Glomerular endothelial cell (primary cell): ENCODE measurements at regions not wholly inside any gene's neighbourhood (a gene's known extent, or its start where the extent isn't known, plus 50 kb on each side); places are given as distances from the start of the nearest gene placed in this dataset.

Experiments used
- DNase-seq: peaks from one replicate; pipeline ENCODE4 v3.0.0-alpha.2; 2011; ENCODE audit warnings: low read depth, low spot score; ENCODE audit errors: extremely low read depth

DNA sequence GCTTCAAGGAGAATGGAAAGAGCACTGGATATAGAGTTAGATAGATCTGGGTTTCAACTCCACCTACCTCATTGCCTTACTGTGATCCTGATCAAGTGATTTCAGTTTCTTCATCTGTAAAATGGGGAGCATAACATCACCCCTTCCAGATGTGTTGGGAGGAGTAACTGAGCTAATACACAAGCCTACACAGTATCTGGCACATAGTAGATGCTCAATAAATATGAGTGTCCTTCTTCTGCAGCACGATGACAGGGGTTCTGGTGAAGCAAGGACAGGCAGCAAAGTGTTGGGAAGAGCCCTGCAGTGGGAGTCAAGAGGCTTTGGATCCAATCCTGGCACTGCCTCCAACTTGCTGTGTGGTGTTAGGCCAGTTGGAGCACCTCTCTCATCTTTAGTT is 270.0 kb downstream of the UACA start:
- DNase-seq, result no peak

- DNase-seq, result no peak
Measured at GRCh38 chr15:70492240-70493177, 270.8 kb downstream of the UACA start.

- no peak for DNase-seq
Measured at GRCh38 chr15:70491641-70492040, 271.7 kb downstream of the UACA start.

- DNase-seq, result no peak
Measured at GRCh38 chr15:70491201-70491621, 272.1 kb downstream of the UACA start.

GRCh38 chr15:70490838-70491155 is 272.6 kb downstream of the UACA start:
- no peak for DNase-seq

DNA sequence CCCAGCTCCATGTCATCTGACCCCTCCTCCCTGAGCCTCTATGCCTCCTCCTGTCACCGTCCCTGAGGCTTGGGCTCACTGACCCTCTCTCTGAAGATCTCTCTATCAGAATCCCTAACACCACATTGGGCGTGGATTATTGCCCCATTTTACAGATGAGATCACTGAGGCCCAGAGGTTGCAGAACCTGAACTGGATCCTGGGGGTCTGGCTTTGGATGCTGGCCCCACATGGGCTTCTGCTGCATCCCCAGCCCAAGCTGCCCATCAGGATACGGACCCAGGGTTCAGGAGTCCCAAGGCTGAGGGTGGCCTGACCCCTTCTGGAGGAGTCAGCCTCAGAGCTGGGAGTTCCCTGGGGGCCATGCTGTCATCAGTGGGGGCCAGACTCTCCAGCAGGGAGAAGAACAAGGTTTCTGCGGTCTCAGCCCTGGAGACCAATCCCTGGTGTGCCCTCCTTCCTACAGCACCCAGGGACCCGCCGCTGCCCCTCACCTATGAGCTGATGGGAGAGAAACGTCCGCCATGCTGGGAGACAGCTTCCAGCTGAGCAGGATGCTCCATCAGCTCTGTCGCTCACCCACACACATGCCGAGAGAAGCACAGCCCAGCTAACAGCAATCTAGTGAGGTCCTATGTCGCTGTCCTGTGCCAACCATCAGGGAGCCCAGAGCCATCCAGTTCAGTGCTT is 273.1 kb downstream of the UACA start:
- no peak for DNase-seq

DNA sequence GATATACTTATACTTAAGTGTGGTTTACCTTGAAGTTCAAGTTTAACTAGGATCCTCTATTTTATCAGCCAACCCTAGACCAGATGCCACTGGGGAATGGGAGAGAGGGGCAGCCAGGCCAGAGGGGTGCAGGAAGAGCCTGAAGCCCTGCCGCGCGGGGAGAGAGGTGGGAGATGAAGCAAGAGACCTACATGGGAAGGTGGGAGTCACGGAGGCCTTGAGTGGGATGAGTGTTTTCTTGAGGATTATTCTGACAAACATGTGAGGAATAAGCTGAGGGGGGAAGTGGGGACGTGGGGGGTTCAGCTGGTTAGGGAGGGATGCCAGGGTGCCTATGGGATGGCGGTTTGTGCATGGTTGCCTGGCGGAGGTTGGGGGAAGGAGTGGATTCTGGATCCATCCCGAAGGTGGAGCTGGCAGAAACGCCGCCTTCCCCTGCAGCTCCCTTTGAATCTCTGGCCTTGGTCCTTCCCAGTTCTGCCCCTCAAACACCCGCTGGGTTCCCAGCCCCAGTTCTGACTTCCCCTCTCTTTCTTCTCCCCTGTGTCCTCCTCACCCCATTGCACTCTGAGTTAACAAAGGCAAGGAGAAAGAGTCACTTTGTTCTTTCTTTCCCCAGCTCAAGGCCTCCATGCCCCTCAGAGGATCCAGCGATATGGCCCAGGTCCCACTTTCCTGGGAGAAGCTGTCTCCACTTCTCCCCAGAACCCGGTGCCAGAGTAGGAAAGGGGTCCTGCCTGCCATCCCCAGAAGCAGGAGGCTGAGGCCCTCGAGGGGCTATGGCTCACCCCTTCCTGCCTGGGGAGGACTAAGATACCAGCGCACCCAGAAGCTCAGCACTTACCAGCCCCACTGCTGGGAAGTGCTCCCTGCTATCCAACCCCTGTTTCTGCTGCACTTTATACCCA is 274.2 kb downstream of the UACA start:
- no peak for DNase-seq

DNA sequence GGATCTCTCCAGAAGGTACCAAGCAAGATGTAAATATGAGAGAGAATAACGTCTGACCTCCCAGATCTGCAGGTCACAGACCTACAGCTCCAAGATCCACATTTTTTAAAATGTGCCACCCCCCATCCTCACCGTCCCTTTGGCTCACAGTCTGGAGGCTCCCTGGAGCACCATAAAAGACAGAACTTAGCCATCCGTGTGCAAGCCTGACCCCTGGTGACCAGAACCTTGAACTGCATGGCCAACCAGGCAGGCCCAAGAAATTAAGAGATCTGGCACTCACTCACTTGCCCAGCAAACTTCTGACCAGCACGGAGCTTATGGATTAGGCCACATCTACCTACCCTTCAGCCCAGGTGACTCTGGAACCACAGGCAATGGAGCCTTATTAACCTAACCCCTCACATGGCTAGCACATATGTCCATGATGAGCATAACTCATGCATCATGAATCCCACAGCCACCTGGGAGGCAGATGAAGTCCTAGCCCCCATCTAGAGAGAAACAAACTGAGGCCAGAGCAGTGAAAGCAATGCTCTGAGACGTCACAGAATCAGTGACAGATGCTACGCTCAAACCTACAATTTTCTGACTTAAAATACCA is 275.3 kb downstream of the UACA start:
- DNase-seq, result no peak

GRCh38 chr15:70487387-70487740 is 276.0 kb downstream of the UACA start:
- no peak for DNase-seq

DNA sequence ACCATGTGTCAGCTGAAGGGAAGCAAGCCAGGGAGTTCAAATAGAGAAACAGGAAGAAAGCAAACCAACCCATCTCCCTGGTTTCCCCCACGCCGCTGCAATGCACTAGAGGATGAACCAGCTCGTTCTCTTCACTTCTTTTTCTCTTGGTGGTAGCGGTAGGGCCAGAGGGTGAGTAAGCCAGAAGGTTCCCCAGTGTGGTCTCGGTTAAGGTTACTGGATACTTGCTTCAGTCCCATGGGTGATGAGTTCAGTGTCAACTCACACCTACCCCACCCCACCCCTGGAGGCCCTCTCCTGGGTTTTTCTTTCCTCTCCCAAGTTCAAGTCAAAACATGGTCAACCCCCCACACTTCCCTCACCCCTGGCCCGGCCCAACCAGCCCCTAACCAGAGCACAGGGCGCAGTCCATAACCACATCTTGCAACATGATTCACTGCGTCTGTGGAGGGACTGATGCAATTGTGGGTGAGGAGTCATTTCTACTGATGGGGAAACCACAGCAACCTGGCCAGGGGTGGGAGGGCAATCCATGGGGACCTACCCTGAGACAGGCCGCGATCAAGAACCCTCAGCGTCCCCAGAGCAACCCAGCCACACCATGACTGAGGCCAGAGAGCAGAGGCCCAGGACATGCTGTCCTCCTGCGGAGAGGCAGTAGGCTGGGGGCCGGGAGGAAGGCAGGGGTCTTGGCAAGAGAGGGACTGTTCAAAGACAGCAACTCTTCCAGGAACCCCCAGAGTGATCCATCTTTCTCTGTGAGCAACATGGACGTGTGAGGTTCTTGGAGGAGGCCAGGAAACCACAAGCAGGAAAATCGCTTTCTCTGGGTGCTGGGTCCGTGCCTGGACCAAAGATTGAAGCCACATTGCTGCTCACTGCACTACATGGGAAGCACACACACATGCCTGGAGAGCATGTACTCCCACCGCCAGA is 276.6 kb downstream of the UACA start:
- DNase-seq, result no peak

GRCh38 chr15:70486012-70486411 is 277.3 kb downstream of the UACA start:
- no peak for DNase-seq

DNA sequence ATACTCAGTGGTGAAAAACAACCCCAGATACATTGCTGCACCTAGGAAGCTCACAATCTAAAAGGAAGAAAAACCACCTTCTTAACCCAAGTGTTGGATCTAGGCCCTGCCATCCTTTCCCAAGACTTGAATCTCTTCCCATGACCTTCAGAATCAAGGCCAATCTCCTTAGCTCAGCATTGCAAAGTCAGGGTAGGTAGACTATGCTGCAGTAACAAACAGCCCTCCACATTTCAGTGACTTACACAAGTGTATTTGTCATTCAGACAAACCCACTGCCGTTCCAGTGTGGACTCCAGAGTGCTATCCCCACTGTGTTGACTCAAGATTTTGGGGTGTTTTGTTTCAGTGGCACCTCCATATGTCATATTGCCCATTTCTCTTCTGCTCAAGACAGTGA is 278.4 kb downstream of the UACA start:
- DNase-seq, result no peak

- no peak for DNase-seq
Measured at GRCh38 chr15:70483513-70483912, 279.8 kb downstream of the UACA start.

GRCh38 chr15:70480196-70480856 is 283.0 kb downstream of the UACA start:
- no peak for DNase-seq

DNA sequence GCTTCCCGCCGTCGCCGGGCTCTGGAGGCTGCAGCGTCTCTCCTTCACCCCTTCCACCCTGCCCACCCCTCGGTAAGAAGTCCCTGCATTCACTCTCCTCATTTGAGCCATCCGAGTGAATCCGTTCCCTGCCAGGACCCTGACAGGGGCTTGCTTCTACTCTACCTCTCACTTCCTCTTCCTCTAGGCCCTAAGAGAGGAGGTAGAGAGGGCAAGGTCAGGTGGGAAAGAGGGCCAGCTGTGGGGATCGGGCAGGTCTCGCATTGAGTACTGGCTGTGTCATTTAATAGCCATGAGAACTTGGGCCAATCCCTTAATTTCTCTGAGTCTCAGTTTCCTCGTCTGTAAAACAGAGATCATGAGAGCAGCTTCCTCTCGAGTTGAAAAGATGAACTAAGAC is 283.6 kb downstream of the UACA start:
- no peak for DNase-seq

DNA sequence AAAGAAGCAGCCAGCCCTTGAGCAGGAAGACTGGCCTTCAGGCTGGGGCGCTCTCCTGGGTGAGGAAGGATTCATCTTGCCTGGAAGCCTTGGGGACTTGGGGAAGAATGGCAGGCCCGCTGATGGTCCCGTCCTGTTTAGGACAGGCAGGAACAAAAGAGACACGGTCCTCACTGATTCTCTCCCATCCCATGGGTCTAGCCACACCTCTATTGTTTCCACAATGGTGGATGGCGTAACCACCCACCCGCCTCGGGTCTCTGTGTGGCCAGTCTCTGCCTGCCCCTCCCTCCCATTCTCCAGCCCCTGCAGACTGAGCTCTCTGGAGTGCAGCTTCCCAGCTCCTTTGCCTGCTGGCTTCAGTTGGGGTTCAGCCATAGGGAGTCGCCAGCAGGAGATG is 284.3 kb downstream of the UACA start:
- no peak for DNase-seq

DNA sequence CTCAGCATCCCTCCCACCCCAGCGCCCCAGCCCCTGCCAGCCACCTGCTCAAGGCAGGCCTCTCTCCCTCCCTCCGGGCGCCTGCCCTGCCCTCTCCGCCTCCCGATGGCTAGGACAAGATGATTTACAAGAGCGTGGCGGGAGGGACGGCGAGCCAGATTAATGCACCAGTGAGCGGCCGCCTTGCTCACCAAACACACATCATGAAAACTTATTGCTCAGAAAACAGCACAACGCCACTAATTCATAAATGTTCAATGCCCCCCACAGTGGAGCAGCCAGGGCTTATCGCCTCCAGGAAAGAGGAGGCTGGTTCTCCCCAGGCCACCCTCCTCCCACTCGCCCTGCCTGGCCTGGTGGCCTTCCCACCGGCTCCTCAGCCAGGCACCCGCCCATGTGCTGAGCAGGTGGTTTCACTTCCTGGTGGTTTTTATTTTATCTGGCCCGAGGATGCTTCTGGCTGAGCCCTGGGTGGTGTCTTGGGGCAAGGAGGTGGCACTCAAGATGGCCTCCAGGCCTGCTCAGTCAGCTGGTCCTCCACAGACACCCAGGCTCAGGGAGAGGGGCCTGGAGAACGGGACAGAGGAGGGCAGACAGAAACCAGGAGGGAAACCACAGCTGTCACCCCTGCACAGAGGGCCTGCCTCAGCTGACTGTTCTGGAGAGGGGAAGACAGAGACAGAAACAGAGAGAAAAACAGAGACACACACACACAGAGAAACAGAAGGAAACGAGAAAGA is 284.9 kb downstream of the UACA start:
- DNase-seq, result no peak

DNA sequence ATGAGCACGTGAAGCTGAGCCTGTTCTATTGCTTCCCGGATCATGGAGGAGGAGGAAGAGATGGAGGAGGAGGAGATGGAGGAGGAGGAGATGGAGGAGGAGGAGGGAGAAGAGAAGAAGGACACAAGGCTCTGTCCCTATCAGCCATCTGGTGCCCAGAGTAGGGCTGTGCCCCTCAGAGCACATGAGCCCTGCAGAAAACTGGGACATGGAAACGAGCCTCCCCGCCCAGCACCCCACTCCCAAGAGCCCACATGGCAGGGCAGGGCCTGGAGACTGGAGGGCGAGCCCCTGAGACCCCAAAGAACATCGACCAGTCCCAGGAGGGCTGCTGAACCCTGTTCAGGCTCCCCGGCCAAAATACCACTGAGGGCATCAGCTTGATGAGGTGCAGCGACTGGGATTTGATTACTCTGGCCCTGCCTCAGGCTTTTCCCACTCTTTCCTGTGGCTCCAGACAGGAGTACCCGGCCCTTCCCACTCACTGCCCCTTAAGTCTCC is 285.6 kb downstream of the UACA start:
- no peak for DNase-seq
